GM20000 (cell line): ENCODE measurements at regions not wholly inside any gene's neighbourhood (a gene's known extent, or its start where the extent isn't known, plus 50 kb on each side); places are given as distances from the start of the nearest gene placed in this dataset.

Source experiments
- DNase-seq: peaks from one replicate; pipeline ENCODE4 v3.0.0; 2012; ENCODE audit warnings: low spot score
- TF ChIP-seq, protein P1 (sequence below): IDR thresholded peaks from 2 replicates; pipeline ENCODE4 v1.5.1; 2012; ENCODE audit warnings: mild to moderate bottlenecking, control low read depth; ENCODE audit errors: extremely low read depth, missing control alignments

DNA sequence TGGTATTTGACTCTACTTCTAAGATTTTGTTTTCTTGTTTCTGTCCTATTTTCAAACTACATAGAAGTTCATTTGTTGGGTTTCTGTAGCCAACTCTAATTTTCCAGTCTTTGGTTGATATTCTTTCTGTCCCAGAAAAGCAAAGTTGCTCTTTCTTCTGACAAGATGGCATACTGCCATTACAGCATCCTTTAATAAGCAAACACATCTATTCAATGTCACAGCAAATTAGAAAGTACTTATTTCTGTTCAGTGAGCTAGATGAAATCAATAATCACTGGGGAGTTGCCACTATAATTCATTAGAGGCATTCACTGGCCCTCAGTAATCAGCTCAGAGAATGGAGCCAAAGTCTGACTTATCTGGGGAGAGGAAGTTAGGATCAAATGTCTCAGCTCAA is 1258.0 kb upstream of the IGFBP7 start:
- no peak for DNase-seq
- TF ChIP-seq, protein P1, sequence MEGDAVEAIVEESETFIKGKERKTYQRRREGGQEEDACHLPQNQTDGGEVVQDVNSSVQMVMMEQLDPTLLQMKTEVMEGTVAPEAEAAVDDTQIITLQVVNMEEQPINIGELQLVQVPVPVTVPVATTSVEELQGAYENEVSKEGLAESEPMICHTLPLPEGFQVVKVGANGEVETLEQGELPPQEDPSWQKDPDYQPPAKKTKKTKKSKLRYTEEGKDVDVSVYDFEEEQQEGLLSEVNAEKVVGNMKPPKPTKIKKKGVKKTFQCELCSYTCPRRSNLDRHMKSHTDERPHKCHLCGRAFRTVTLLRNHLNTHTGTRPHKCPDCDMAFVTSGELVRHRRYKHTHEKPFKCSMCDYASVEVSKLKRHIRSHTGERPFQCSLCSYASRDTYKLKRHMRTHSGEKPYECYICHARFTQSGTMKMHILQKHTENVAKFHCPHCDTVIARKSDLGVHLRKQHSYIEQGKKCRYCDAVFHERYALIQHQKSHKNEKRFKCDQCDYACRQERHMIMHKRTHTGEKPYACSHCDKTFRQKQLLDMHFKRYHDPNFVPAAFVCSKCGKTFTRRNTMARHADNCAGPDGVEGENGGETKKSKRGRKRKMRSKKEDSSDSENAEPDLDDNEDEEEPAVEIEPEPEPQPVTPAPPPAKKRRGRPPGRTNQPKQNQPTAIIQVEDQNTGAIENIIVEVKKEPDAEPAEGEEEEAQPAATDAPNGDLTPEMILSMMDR, result no peak

DNA sequence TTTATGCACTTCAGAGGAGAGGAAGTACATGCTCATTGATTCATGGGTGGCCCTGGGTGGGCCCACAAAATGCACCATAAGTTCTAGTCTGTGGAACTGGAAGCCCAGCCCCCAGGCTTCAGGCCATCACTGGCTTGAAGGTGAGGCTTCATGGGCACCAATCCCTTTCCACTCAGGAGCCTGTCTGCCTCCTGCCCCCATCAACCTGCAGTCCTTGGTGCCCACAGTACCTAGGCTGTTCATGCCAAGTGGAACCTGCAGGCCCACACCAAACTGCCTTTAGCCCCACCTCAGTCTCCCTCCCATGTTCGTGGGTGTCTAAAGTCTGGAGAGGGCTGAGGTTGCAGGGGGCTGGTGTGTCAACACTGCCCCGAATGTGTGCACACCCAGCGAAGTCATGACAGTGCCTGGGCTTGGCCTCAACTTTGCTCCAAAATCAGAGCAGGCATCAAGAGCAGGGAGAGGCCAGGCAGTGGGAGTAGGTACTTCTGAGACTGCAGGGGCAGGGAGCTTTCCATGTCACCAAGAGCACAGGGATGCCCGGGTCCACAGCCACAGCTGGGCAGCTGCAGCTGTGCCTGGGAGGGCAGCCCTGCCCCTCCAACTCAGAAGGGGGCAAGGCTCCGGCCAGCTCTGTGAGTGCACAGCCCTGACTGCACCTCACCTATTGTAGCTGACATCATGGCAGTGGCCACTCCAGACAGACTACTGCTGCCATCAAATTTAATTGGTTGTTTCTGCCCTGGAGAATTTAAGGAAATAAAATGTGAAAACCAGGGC is 1250.4 kb upstream of the IGFBP7 start:
- TF ChIP-seq, protein P1, result no peak
- no peak for DNase-seq

DNA sequence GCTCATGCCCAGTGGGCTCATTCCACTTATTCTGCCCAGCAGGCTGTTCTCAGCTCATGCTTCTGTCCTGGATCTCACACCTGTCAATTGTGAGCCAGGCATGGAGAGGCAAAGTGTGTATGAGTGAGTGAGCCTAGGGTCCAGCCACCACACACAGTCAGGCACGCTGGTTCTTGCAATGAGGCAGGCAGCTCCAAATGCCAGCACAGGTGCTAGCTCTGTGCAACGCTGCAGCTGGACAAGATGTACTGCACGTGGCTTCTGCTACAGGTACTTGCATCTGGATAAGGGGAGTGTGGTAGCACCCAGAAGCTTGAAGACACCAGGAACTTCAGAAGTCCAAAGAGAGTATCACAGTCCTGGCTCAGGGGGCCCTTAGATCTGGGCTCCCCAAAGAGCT is 1249.4 kb upstream of the IGFBP7 start:
- no peak for DNase-seq
- TF ChIP-seq, protein P1, result no peak

DNA sequence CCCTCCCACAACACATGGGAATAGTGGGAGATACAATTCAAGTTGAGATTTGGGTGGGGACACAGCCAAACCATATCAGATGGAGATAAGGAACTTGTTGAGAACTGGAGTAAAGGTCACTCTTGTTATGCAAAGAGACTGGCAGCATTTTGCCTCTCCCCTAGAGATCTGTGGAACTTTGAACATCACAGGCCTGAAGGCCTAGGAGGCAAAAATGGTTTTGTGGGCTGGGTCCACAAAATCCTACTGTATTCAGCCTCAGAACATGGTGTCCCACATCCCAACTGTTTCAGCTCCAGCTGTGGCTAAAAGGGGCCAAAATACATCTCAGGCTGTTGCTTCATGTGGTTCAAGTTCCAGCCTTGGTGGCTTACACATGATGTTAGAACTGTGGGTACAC is 1247.8 kb upstream of the IGFBP7 start:
- no peak for DNase-seq
- TF ChIP-seq, protein P1, result no peak

DNA sequence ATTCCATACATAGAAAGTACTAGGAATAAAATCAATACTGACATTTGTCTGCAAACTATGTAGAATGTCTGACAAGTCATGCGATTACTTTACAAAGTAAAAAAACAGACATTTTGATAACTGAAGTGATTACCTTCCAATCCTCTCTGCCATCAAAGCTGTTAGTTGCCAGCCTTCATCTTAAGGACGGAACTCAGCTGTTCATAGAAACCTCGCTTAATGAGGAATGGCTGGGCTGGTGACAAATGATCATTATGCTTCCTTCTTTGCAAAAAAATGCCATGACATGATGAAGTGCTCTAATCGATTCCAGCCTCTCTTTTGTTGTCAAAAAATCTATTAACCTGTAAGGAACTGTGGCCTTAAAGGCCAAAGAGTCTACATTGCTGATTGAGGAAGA is 1214.9 kb upstream of the IGFBP7 start:
- TF ChIP-seq, protein P1, result no peak

DNA sequence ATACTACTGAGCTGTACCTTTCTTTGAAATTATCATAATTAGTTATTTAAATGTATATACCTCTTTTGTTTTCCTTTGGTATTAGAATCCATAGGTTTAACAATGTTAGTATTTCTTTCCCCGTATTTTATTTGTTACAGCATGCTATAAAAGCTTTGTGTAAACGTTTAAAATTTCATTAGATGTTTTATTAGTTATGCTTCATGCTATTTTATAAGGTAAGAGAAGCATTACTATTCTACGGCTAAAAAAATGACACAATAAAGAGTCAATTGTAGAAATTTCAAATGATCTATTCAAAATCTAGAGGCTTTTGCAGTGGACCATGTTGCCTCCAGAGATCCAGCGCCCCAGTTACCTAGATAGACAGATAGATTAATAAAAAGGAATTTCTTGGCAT is 1203.3 kb upstream of the IGFBP7 start:
- DNase-seq, result no peak

More for the DNA sequence above, 1214.9 kb upstream of the IGFBP7 start:
- no peak for DNase-seq

DNA sequence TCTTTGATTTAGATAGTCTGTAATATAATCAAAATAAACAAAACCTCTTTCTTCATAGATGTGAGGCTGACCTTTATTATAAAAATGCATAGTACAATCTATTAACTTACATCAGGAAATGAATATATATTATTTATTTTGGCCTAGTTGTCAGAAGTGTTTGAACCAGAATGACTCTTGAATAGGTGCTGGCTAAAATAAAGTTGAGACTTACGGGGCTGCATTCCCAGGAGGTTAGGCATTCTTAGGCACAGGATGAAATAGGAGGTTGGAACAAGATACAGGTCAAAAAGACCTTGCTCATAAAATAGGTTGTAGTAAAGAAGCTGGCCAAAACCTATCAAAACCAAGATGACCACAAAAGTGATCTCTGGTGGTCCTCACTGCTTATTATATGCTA is 1193.3 kb upstream of the IGFBP7 start:
- TF ChIP-seq, protein P1, result no peak
- no peak for DNase-seq

More for the DNA sequence above, 1203.3 kb upstream of the IGFBP7 start:
- TF ChIP-seq, protein P1, result no peak
